ENCODE measurements at regions not wholly inside any gene's neighbourhood (a gene's known extent, or its start where the extent isn't known, plus 50 kb on each side); places are given as distances from the start of the nearest gene placed in this dataset.

DNA sequence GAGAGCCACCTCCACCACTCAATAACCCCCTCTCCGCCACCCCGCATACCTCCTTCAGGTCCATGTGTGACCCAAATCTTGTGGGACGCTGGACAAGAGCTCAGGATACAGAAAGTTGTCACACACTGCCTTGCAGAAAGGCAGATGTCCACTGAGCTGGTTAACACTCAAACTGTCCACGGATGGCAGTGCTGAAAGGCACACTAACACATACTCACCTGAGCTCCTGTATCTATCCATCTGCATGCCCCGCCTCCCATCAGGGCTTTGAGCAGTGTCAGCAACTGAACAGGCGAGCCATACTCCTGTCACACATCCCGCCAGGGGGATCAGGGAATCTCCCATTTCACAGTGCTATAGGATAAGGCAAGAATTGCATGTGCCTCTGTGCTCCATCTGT is 642.0 kb downstream of the GALC start:
- H3K9me3 ChIP-seq, result peaks cover 0 to 4% (median 0%) of the 10 kb centered on the region in 3 donors
- no peak overlapping the region for H3K4me3 ChIP-seq
- no peak overlapping the region for H3K27ac ChIP-seq
- no peak for DNase-seq
- no peaks in the 10 kb centered on the region for H3K36me3 ChIP-seq
- H3K4me1 ChIP-seq, result no peaks in the 10 kb centered on the region
- intact Hi-C loops (cut with DNase I; ENCODE audit: low total_unique reads), result no loop called here
- no peaks in the 10 kb centered on the region for H3K27me3 ChIP-seq
- TF ChIP-seq, protein P1, sequence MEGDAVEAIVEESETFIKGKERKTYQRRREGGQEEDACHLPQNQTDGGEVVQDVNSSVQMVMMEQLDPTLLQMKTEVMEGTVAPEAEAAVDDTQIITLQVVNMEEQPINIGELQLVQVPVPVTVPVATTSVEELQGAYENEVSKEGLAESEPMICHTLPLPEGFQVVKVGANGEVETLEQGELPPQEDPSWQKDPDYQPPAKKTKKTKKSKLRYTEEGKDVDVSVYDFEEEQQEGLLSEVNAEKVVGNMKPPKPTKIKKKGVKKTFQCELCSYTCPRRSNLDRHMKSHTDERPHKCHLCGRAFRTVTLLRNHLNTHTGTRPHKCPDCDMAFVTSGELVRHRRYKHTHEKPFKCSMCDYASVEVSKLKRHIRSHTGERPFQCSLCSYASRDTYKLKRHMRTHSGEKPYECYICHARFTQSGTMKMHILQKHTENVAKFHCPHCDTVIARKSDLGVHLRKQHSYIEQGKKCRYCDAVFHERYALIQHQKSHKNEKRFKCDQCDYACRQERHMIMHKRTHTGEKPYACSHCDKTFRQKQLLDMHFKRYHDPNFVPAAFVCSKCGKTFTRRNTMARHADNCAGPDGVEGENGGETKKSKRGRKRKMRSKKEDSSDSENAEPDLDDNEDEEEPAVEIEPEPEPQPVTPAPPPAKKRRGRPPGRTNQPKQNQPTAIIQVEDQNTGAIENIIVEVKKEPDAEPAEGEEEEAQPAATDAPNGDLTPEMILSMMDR (IDR thresholded peaks at IDR 0.05), result no peak

DNA sequence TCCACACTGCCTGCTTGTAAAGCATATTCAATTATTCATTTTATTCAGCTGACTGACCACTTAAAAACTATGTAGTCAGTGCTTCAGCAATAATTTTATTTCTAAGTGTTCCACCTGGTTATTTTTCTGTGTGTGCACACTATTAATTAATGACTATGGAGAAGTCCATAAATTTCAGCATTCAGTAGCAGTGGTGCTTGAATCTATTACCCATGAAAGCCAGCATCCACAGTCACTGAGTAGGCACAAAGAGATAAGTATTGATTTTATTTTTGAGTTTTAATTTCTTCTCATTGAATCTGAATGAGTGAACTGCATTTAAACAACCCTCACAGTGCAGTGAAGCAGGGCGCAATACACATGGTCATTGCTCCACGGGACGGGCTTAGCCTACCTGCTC is 643.1 kb downstream of the GALC start:
- intact Hi-C loops (cut with DNase I; ENCODE audit: low total_unique reads), result no loop called here
- H3K27me3 ChIP-seq, result no peaks in the 10 kb centered on the region
- TF ChIP-seq, protein P1 (IDR thresholded peaks at IDR 0.05), result no peak
- DNase-seq, result no peak
- H3K27ac ChIP-seq, result no peak overlapping the region
- H3K9me3 ChIP-seq, result no peaks in the 10 kb centered on the region
- H3K36me3 ChIP-seq, result no peaks in the 10 kb centered on the region
- no peak overlapping the region for H3K4me3 ChIP-seq
- H3K4me1 ChIP-seq, result no peaks in the 10 kb centered on the region

DNA sequence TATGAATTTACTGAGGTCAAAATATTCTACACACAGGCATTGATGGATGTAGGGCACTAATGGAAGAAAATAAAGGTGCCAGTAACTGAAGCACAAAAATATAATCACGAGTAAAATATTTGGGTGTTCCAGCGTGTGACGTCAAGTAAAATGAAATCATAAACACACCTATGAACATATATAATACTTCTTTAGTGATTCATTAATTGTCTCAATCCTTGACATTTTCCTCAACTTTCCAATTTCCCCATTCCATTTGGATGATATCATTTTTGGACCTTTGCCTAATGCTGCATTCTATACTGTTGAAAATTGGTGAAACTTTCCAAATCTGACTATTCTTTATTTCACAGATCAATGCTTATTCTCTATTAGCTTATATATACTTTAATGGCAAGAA is 649.3 kb downstream of the GALC start:
- no peak overlapping the region for H3K27ac ChIP-seq
- H3K27me3 ChIP-seq, result no peaks in the 10 kb centered on the region
- no peaks in the 10 kb centered on the region for H3K9me3 ChIP-seq
- H3K4me1 ChIP-seq, result no peaks in the 10 kb centered on the region
- H3K36me3 ChIP-seq, result no peaks in the 10 kb centered on the region
- intact Hi-C loops (cut with DNase I; ENCODE audit: low total_unique reads), result no loop called here
- H3K4me3 ChIP-seq, result no peak overlapping the region
- DNase-seq, result no peak
- TF ChIP-seq, protein P1 (IDR thresholded peaks at IDR 0.05), result no peak

DNA sequence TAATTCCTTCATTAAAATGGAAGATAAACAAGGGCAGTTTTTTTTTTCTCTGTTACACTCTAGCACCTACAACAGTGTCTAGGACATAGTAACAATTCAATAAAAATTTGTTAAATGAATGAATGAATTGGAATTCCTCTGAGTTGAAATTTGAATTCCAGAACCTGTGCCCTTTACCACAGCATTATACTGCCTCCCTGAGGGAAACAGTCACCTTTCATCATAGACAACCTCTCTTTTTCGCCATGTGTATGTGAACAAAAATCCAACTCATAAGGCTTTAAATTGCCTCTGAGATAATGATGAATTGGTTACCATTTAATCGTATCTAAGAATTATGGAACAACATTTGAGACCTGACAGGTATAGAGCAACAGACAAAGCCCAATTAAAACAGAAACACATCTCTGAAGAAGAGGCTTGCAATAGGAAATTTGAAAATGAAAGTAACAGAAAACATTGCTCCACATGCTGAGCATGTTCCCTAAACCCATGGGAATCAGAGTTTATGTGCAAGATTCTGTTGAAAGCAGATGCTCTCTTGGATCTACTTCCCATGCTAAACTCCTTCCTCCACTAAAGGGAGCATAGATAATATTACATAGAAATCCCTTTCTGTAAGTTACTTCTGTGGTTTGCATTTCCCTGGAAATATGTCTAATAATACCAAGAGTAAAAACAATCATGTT is 657.8 kb downstream of the GALC start:
- TF ChIP-seq, protein P1 (IDR thresholded peaks at IDR 0.05), result no peak
- no peak overlapping the region for H3K4me3 ChIP-seq
- H3K27ac ChIP-seq, result no peak overlapping the region
- intact Hi-C loops (cut with DNase I; ENCODE audit: low total_unique reads), result no loop called here
- no peak for DNase-seq
- H3K27me3 ChIP-seq, result no peaks in the 10 kb centered on the region
- H3K4me1 ChIP-seq, result no peaks in the 10 kb centered on the region
- no peaks in the 10 kb centered on the region for H3K36me3 ChIP-seq
- H3K9me3 ChIP-seq, result no peaks in the 10 kb centered on the region

DNA sequence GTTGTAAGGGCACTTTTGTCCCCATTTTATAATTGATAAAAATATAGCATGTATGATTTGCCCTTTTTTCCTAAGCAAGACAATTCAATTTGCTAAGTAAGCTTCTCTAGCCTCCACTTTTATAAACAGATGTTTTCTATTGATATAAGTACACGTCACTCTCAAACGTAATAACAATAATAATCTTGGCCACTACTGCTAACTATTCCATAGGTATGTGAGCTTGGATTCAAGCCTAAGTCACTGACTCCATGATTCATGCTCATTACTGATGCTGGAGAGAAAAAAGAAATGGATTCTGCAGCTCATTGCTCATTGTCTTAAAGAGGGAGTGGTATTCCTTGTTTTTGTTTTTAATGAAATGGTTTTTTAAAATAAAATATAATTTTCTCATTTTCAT is 661.0 kb downstream of the GALC start:
- intact Hi-C loops (cut with DNase I; ENCODE audit: low total_unique reads), result no loop called here
- Histone ChIP-seq H3K4me3 (no peak overlapping the region), H3K4me1 (no peaks in the 10 kb centered on the region), H3K36me3 (no peaks in the 10 kb centered on the region), H3K27ac (no peak overlapping the region), H3K27me3 (no peaks in the 10 kb centered on the region), H3K9me3 (no peaks in the 10 kb centered on the region)
- TF ChIP-seq, protein P1 (IDR thresholded peaks at IDR 0.05), result no peak
- no peak for DNase-seq

DNA sequence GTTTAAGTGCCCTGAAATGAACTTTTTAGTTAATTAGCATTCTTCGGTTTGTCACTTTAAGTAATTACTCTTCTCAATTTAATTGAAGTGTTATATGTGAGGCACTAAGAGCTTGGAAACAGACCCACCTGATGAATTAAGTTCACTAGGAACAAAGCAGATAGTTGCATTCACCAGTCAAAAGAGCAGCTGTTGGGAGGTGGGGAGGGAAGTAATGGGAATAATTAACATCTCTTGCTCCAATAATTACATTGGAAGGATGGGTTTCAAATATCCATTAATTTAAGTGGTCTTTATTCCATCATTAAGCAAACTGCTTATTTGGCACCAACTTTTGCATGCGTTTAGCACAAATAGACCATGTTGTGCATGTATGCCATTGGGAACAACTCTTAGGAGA is 667.2 kb downstream of the GALC start:
- TF ChIP-seq, protein P1 (IDR thresholded peaks at IDR 0.05), result no peak
- H3K27me3 ChIP-seq, result no peaks in the 10 kb centered on the region
- intact Hi-C loops (cut with DNase I; ENCODE audit: low total_unique reads), result no loop called here
- DNase-seq, result no peak
- no peak overlapping the region for H3K27ac ChIP-seq
- H3K4me3 ChIP-seq, result no peak overlapping the region
- H3K36me3 ChIP-seq, result no peaks in the 10 kb centered on the region
- H3K4me1 ChIP-seq, result no peaks in the 10 kb centered on the region
- no peaks in the 10 kb centered on the region for H3K9me3 ChIP-seq
